GM23338 (cell line): ENCODE measurements at regions not wholly inside any gene's neighbourhood (a gene's known extent, or its start where the extent isn't known, plus 50 kb on each side); places are given as distances from the start of the nearest gene placed in this dataset.

Experiments
- ATAC-seq: fragments of 200-7000 bp; cut with Tn5 transposase; 3 replicates; pipeline ENCODE4 v1.9.1; 2020
- DNase-seq: peaks from one replicate; pipeline ENCODE4 v3.0.0-alpha.2; 2015; ENCODE audit warnings: low spot score
- H2AFZ ChIP-seq: fragments of 200-600 bp; sonication (generic); 2 replicates; pipeline ENCODE4 v1.8.0; 2016; ENCODE audit warnings: antibody characterized with exemption, mild to moderate bottlenecking, moderate library complexity
- H3F3A ChIP-seq: fragments of 200-600 bp; sonication (generic); replicated peaks from 2 replicates; pipeline ENCODE4 v1.8.0; 2017; ENCODE audit warnings: antibody characterized with exemption, mixed run types, low read depth
- H3K27ac ChIP-seq: fragments of 200-600 bp; sonication (generic); 2 replicates; pipeline ENCODE4 v1.6.1; 2016; ENCODE audit warnings: low read depth
- H3K27me3 ChIP-seq: fragments of 200-600 bp; sonication (generic); 2 replicates; pipeline ENCODE4 v1.8.0; 2016; ENCODE audit warnings: mild to moderate bottlenecking, mixed run types, moderate library complexity; ENCODE audit not compliant: insufficient read depth
- H3K36me3 ChIP-seq: fragments of 200-600 bp; sonication (generic); 2 replicates; pipeline ENCODE4 v1.8.0; 2016; ENCODE audit warnings: mild to moderate bottlenecking; ENCODE audit not compliant: insufficient read depth
- H3K4me1 ChIP-seq: fragments of 200-600 bp; sonication (generic); 2 replicates; pipeline ENCODE4 v1.8.0; 2016; ENCODE audit warnings: mild to moderate bottlenecking, moderate library complexity; ENCODE audit not compliant: insufficient read depth
- H3K4me2 ChIP-seq: fragments of 200-600 bp; sonication (generic); 2 replicates; pipeline ENCODE4 v1.7.1; 2017; ENCODE audit warnings: mixed run types
- H3K4me3 ChIP-seq: fragments of 200-600 bp; sonication (generic); 2 replicates; pipeline ENCODE4 v1.6.1; 2016; ENCODE audit warnings: mixed run types
- H3K79me2 ChIP-seq: fragments of 200-600 bp; sonication (generic); replicated peaks from 2 replicates; pipeline ENCODE4 v1.8.0; 2017; ENCODE audit warnings: mild to moderate bottlenecking; ENCODE audit not compliant: insufficient read depth
- H3K9me2 ChIP-seq: fragments of 200-600 bp; sonication (generic); 2 replicates; pipeline ENCODE4 v1.8.0; 2017; ENCODE audit not compliant: insufficient read depth
- H4K20me1 ChIP-seq: fragments of 200-600 bp; sonication (generic); replicated peaks from 2 replicates; pipeline ENCODE4 v1.8.0; 2017; ENCODE audit warnings: mild to moderate bottlenecking; ENCODE audit not compliant: insufficient read depth
- H3K27ac Mint-ChIP-seq: 2 replicates; pipeline ENCODE4 v1.8.0; 2020; ENCODE audit warnings: inconsistent platforms, mild to moderate bottlenecking, moderate library complexity, mixed read lengths
- H3K27me3 Mint-ChIP-seq: 3 replicates; pipeline ENCODE4 v1.8.0; 2022; ENCODE audit warnings: low read depth, mild to moderate bottlenecking, moderate library complexity, mixed read lengths, inconsistent platforms; ENCODE audit not compliant: insufficient read depth, poor library complexity
- H3K36me3 Mint-ChIP-seq: 3 replicates; pipeline ENCODE4 v1.8.0; 2021; ENCODE audit warnings: low read depth, mild to moderate bottlenecking, inconsistent platforms, moderate library complexity, mixed read lengths
- H3K4me1 Mint-ChIP-seq: 3 replicates; pipeline ENCODE4 v1.8.0; 2020; ENCODE audit warnings: mild to moderate bottlenecking, inconsistent platforms, mixed read lengths
- H3K4me3 Mint-ChIP-seq: 3 replicates; pipeline ENCODE4 v1.8.0; 2021; ENCODE audit warnings: moderate library complexity, mild to moderate bottlenecking, inconsistent platforms, mixed read lengths
- H3K9me3 Mint-ChIP-seq: 3 replicates; pipeline ENCODE4 v1.8.0; 2020; ENCODE audit warnings: moderate library complexity, mild to moderate bottlenecking, inconsistent platforms, mixed read lengths
- CREB1 ChIP-seq: fragments of 250-450 bp; sonication (Bioruptor Pico); IDR thresholded peaks from 2 replicates; pipeline ENCODE4 v1.5.0; 2020; ENCODE audit warnings: low read depth, mild to moderate bottlenecking, moderate library complexity
- EZH2 ChIP-seq: fragments of 200-600 bp; sonication (generic); IDR thresholded peaks from one replicate; pipeline ENCODE4 v1.8.0; 2017; ENCODE audit warnings: antibody characterized with exemption, mild to moderate bottlenecking, low read depth; ENCODE audit not compliant: unreplicated experiment
- EZH2phosphoT487 ChIP-seq: fragments of 200-600 bp; sonication (generic); IDR thresholded peaks from one replicate; pipeline ENCODE4 v1.8.1; 2018; ENCODE audit warnings: antibody characterized with exemption; ENCODE audit not compliant: unreplicated experiment
- JUNB ChIP-seq: IDR thresholded peaks from one replicate; pipeline ENCODE4 v1.6.1; 2016; ENCODE audit warnings: antibody characterized with exemption; ENCODE audit not compliant: unreplicated experiment
- NANOG ChIP-seq: IDR thresholded peaks from 2 replicates; pipeline ENCODE4 v1.6.1; 2016; ENCODE audit warnings: antibody characterized with exemption, borderline replicate concordance
- POLR2AphosphoS5 ChIP-seq: IDR thresholded peaks from 2 replicates; pipeline ENCODE4 v1.6.1; 2016; ENCODE audit warnings: antibody characterized with exemption, low read depth
- ZNF114 ChIP-seq: fragments of 250-450 bp; sonication (Bioruptor Pico); IDR thresholded peaks from 2 replicates; pipeline ENCODE4 v1.5.0; 2020; ENCODE audit warnings: mild to moderate bottlenecking, moderate library complexity
- ZNF331 ChIP-seq: fragments of 250-450 bp; sonication (Bioruptor Pico); IDR thresholded peaks from 2 replicates; pipeline ENCODE4 v1.5.0; 2020; ENCODE audit warnings: low read depth, mild to moderate bottlenecking, moderate library complexity
- TF ChIP-seq, protein P1 (sequence below), 2 experiments: fragments of 200-600 bp in 1 of 2; sonication (generic) in 1 of 2; conservative IDR thresholded peaks; 2 replicates each; pipeline versions ENCODE4 v1.5.1 to v1.6.1; 2016 to 2017; ENCODE audit warnings: antibody characterized with exemption in 2 of 2, low read depth in 2 of 2, mild to moderate bottlenecking in 2 of 2, moderate library complexity in 1 of 2
- TF ChIP-seq, protein P2 (sequence below): IDR thresholded peaks from one replicate; pipeline ENCODE4 v1.6.1; 2018; ENCODE audit warnings: antibody characterized with exemption; ENCODE audit not compliant: unreplicated experiment
- TF ChIP-seq, protein P3 (sequence below): IDR thresholded peaks from 2 replicates; pipeline ENCODE4 v1.6.1; 2016; ENCODE audit warnings: antibody characterized with exemption

DNA sequence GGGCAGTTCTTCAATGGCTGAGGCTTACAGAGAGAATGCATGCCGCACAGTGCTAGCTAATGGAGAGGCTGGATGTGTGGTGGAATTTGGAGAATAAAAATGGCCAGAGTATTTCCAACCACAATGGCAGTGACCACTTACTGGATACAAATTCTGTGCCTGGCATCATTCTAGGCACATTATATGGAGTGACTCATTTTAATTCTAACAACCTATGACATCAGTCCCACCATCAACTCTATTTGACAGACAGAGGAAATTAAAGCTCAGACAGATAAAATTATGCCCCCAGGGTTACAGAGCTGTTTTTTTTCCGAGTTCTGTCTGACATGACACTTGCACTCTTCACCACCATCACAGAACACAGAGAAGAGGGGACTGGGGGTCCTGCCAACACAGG lies 105.6 kb upstream of the IL12B start (continued):
- TF ChIP-seq, protein P1, sequence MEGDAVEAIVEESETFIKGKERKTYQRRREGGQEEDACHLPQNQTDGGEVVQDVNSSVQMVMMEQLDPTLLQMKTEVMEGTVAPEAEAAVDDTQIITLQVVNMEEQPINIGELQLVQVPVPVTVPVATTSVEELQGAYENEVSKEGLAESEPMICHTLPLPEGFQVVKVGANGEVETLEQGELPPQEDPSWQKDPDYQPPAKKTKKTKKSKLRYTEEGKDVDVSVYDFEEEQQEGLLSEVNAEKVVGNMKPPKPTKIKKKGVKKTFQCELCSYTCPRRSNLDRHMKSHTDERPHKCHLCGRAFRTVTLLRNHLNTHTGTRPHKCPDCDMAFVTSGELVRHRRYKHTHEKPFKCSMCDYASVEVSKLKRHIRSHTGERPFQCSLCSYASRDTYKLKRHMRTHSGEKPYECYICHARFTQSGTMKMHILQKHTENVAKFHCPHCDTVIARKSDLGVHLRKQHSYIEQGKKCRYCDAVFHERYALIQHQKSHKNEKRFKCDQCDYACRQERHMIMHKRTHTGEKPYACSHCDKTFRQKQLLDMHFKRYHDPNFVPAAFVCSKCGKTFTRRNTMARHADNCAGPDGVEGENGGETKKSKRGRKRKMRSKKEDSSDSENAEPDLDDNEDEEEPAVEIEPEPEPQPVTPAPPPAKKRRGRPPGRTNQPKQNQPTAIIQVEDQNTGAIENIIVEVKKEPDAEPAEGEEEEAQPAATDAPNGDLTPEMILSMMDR (conservative IDR thresholded peaks at IDR 0.05; ENCODE audit: low read depth in 2 of 2) = no peak
- TF ChIP-seq POLR2AphosphoS5 = no peak
- TF ChIP-seq, protein P2, sequence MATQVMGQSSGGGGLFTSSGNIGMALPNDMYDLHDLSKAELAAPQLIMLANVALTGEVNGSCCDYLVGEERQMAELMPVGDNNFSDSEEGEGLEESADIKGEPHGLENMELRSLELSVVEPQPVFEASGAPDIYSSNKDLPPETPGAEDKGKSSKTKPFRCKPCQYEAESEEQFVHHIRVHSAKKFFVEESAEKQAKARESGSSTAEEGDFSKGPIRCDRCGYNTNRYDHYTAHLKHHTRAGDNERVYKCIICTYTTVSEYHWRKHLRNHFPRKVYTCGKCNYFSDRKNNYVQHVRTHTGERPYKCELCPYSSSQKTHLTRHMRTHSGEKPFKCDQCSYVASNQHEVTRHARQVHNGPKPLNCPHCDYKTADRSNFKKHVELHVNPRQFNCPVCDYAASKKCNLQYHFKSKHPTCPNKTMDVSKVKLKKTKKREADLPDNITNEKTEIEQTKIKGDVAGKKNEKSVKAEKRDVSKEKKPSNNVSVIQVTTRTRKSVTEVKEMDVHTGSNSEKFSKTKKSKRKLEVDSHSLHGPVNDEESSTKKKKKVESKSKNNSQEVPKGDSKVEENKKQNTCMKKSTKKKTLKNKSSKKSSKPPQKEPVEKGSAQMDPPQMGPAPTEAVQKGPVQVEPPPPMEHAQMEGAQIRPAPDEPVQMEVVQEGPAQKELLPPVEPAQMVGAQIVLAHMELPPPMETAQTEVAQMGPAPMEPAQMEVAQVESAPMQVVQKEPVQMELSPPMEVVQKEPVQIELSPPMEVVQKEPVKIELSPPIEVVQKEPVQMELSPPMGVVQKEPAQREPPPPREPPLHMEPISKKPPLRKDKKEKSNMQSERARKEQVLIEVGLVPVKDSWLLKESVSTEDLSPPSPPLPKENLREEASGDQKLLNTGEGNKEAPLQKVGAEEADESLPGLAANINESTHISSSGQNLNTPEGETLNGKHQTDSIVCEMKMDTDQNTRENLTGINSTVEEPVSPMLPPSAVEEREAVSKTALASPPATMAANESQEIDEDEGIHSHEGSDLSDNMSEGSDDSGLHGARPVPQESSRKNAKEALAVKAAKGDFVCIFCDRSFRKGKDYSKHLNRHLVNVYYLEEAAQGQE = no peak
- TF ChIP-seq NANOG = no peak
- TF ChIP-seq ZNF331 (CRISPR knock-in tag) = no peak
- no peak for TF ChIP-seq JUNB

DNA sequence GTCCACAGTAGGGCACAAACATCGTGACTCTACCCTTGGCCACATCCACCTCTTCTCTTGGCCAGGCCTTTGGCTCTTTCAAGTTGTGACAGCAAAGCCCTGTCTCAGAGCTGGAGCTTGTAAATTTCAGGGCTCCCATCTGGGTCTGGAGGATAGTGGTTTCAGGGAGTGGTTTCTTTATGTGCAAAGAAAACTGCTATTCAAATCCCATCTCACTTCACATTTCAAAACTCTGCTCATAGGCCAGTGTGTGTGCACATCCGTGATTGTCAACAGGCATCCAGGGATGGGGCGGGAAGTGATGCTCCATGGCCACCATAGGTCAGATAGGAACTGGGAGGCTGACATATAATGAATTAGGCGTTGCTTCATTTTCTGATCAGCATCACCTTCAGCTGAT lies 107.8 kb upstream of the IL12B start:
- Mint-ChIP-seq H3K27me3 (peaks cover 1% of the 10 kb centered on the region), H3K36me3 (no peaks in the 10 kb centered on the region), H3K4me3 (no peak overlapping the region), H3K9me3 (no peaks in the 10 kb centered on the region), H3K27ac (no peak overlapping the region), H3K4me1 (peaks cover 17% of the 10 kb centered on the region)
- H3K4me1 ChIP-seq = peaks cover 11% of the 10 kb centered on the region
- ATAC-seq (no peak), DNase-seq (no peak)
- H3F3A ChIP-seq = no peaks in the 10 kb centered on the region
- no peaks in the 10 kb centered on the region for H3K27me3 ChIP-seq
- no peaks in the 10 kb centered on the region for H3K9me2 ChIP-seq
- H3K79me2 ChIP-seq = no peaks in the 10 kb centered on the region
- H3K4me2 ChIP-seq = no peak overlapping the region
- H2AFZ ChIP-seq = no peak overlapping the region
- H3K27ac ChIP-seq = no peak overlapping the region
- no peak overlapping the region for H3K4me3 ChIP-seq
- H4K20me1 ChIP-seq = no peaks in the 10 kb centered on the region
- no peaks in the 10 kb centered on the region for H3K36me3 ChIP-seq
- TF ChIP-seq POLR2AphosphoS5 (no peak), EZH2phosphoT487 (no peak), ZNF331 (CRISPR knock-in tag) (no peak), CREB1 (CRISPR knock-in tag) (no peak), JUNB (no peak), ZNF114 (CRISPR knock-in tag) (no peak), EZH2 (no peak), NANOG (no peak)
- TF ChIP-seq, protein P1 (conservative IDR thresholded peaks at IDR 0.05; ENCODE audit: low read depth in 2 of 2) = no peak
- TF ChIP-seq, protein P2 = no peak
- TF ChIP-seq, protein P3, sequence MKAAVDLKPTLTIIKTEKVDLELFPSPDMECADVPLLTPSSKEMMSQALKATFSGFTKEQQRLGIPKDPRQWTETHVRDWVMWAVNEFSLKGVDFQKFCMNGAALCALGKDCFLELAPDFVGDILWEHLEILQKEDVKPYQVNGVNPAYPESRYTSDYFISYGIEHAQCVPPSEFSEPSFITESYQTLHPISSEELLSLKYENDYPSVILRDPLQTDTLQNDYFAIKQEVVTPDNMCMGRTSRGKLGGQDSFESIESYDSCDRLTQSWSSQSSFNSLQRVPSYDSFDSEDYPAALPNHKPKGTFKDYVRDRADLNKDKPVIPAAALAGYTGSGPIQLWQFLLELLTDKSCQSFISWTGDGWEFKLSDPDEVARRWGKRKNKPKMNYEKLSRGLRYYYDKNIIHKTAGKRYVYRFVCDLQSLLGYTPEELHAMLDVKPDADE = no peak
